IMR-90 (cell line): ENCODE measurements at regions not wholly inside any gene's neighbourhood (a gene's known extent, or its start where the extent isn't known, plus 50 kb on each side); places are given as distances from the start of the nearest gene placed in this dataset.

Source experiments
- BHLHE40 ChIP-seq: fragments of 150-350 bp; IDR thresholded peaks from 2 replicates; pipeline ENCODE4 v1.6.1; 2016; ENCODE audit warnings: mild to moderate bottlenecking, low read depth, low read length
- CEBPB ChIP-seq: IDR thresholded peaks from 2 replicates; pipeline ENCODE4 v1.6.1; 2012; ENCODE audit warnings: low read depth, low read length, improper control_type of control experiment
- CTCF ChIP-seq: conservative IDR thresholded peaks from 2 replicates; pipeline ENCODE4 v1.5.1; 2012; ENCODE audit warnings: mild to moderate bottlenecking, low read depth, low read length, improper control_type of control experiment
- FOS ChIP-seq: fragments of 150-350 bp; IDR thresholded peaks from 2 replicates; pipeline ENCODE4 v1.6.1; 2016; ENCODE audit warnings: low read depth, low read length
- MAFK ChIP-seq: IDR thresholded peaks from 2 replicates; pipeline ENCODE4 v1.6.1; 2012; ENCODE audit warnings: low read depth, low read length, improper control_type of control experiment
- MAZ ChIP-seq: IDR thresholded peaks from 2 replicates; pipeline ENCODE4 v1.6.1; 2012; ENCODE audit warnings: low read depth, mild to moderate bottlenecking, low read length, improper control_type of control experiment, moderate library complexity, borderline replicate concordance
- MXI1 ChIP-seq: IDR thresholded peaks from 2 replicates; pipeline ENCODE4 v1.6.1; 2012; ENCODE audit warnings: low read depth, mild to moderate bottlenecking, low read length, moderate library complexity, borderline replicate concordance
- POLR2A ChIP-seq: IDR thresholded peaks from 2 replicates; pipeline ENCODE4 v1.6.1; 2012; ENCODE audit warnings: mild to moderate bottlenecking, low read depth, low read length
- RAD21 ChIP-seq: IDR thresholded peaks from 2 replicates; pipeline ENCODE4 v1.6.1; 2012; ENCODE audit warnings: low read length, improper control_type of control experiment
- RCOR1 ChIP-seq: IDR thresholded peaks from 2 replicates; pipeline ENCODE4 v1.6.1; 2012; ENCODE audit warnings: mild to moderate bottlenecking, low read length, improper control_type of control experiment; ENCODE audit not compliant: insufficient replicate concordance
- RFX5 ChIP-seq: IDR thresholded peaks from 2 replicates; pipeline ENCODE4 v1.8.0; 2012; ENCODE audit warnings: low read depth, mild to moderate bottlenecking, low read length, moderate library complexity
- SMC3 ChIP-seq: fragments of 150-350 bp; IDR thresholded peaks from 2 replicates; pipeline ENCODE4 v1.6.1; 2016; ENCODE audit warnings: low read depth, mild to moderate bottlenecking, antibody characterized with exemption, low read length, moderate library complexity
- TF ChIP-seq, protein P1 (sequence below): fragments of 150-350 bp; IDR thresholded peaks from 2 replicates; pipeline ENCODE4 v1.6.1; 2016; ENCODE audit warnings: low read depth, mild to moderate bottlenecking, low read length, moderate library complexity, borderline replicate concordance
- TF ChIP-seq, protein P2 (sequence below): fragments of 150-350 bp; IDR thresholded peaks from 2 replicates; pipeline ENCODE4 v1.6.1; 2017; ENCODE audit warnings: mild to moderate bottlenecking, antibody characterized with exemption, low read length, low read depth

GRCh38 chr5:4363045-4363444, 767.4 kb downstream of the IRX1 start:
- TF ChIP-seq CTCF, result no peak
- no peak for TF ChIP-seq RFX5
- no peak for TF ChIP-seq POLR2A
- TF ChIP-seq MXI1, result no peak
- TF ChIP-seq FOS, result no peak
- no peak for TF ChIP-seq CEBPB
- no peak for TF ChIP-seq MAFK
- TF ChIP-seq SMC3, result no peak
- TF ChIP-seq, protein P1, sequence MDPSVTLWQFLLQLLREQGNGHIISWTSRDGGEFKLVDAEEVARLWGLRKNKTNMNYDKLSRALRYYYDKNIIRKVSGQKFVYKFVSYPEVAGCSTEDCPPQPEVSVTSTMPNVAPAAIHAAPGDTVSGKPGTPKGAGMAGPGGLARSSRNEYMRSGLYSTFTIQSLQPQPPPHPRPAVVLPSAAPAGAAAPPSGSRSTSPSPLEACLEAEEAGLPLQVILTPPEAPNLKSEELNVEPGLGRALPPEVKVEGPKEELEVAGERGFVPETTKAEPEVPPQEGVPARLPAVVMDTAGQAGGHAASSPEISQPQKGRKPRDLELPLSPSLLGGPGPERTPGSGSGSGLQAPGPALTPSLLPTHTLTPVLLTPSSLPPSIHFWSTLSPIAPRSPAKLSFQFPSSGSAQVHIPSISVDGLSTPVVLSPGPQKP, result no peak
- TF ChIP-seq RCOR1, result no peak
- no peak for TF ChIP-seq BHLHE40
- TF ChIP-seq, protein P2, sequence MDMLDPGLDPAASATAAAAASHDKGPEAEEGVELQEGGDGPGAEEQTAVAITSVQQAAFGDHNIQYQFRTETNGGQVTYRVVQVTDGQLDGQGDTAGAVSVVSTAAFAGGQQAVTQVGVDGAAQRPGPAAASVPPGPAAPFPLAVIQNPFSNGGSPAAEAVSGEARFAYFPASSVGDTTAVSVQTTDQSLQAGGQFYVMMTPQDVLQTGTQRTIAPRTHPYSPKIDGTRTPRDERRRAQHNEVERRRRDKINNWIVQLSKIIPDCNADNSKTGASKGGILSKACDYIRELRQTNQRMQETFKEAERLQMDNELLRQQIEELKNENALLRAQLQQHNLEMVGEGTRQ, result no peak
- no peak for TF ChIP-seq RAD21
- TF ChIP-seq MAZ, result no peak
